ENCODE measurements at regions not wholly inside any gene's neighbourhood (a gene's known extent, or its start where the extent isn't known, plus 50 kb on each side); places are given as distances from the start of the nearest gene placed in this dataset.

DNA sequence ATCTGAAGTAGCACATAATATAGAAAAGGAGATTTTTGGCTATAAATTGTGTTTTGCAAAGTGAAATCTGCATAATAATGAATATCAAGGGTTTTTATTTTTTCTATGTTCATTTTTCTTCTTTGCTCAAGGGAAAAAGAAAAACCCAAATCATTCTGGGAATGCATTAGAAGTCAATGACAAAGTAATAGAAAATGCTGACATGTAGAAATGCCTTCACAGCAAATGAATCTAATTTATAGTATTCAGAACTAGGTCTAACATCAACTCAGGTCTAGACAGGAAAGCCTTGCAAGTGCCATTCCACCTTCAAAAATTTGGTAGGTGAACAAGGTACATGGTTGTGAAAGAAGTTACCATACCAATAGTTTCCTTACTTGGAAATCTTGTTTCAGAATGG, 831.5 kb upstream of the CELF4 start:
- H3K36me3 Mint-ChIP-seq (ENCODE audit: insufficient read depth, unreplicated experiment) = no peaks in the 10 kb centered on the region
- no TSS peak for BruUV-seq (replicated peaks)
- TF ChIP-seq, protein P1, sequence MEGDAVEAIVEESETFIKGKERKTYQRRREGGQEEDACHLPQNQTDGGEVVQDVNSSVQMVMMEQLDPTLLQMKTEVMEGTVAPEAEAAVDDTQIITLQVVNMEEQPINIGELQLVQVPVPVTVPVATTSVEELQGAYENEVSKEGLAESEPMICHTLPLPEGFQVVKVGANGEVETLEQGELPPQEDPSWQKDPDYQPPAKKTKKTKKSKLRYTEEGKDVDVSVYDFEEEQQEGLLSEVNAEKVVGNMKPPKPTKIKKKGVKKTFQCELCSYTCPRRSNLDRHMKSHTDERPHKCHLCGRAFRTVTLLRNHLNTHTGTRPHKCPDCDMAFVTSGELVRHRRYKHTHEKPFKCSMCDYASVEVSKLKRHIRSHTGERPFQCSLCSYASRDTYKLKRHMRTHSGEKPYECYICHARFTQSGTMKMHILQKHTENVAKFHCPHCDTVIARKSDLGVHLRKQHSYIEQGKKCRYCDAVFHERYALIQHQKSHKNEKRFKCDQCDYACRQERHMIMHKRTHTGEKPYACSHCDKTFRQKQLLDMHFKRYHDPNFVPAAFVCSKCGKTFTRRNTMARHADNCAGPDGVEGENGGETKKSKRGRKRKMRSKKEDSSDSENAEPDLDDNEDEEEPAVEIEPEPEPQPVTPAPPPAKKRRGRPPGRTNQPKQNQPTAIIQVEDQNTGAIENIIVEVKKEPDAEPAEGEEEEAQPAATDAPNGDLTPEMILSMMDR (IDR thresholded peaks at IDR 0.05; ENCODE audit: unreplicated experiment) = no peak
- H3K4me1 Mint-ChIP-seq (ENCODE audit: insufficient read depth, unreplicated experiment) = no peaks in the 10 kb centered on the region
- H3K27me3 Mint-ChIP-seq (ENCODE audit: insufficient read depth, unreplicated experiment) = no peaks in the 10 kb centered on the region
- H3K4me3 Mint-ChIP-seq (ENCODE audit: unreplicated experiment) = no peak overlapping the region
- intact Hi-C loops (cut with micrococcal nuclease) = no loop called here
- ChIA-PET POLR2A (no interaction called here), CTCF (no interaction called here)
- H3K27ac Mint-ChIP-seq (ENCODE audit: low read depth, unreplicated experiment) = no peak overlapping the region
- DNase-seq (ENCODE audit: unreplicated experiment) = no peak
- H3K9me3 Mint-ChIP-seq (ENCODE audit: unreplicated experiment) = no peaks in the 10 kb centered on the region

DNA sequence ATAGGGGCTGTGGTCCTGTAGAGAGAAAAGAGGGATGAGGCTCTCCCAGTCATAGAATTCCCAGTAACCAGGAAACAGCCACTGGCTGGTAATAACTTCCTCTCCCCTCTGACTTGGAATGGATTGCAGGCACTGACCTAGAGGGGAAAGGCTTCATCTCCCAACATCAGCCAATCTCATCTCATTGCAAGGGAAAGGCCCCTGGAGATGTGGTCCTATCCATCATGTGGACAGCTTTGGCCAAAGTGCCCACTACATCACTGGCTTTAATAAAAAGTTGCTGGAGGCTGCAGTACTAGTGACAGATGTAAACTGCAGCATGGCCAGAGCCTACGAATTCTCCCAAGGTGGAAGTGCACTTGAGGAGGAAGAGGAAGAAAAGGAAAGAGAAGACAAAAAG, 820.5 kb upstream of the CELF4 start:
- no peaks in the 10 kb centered on the region for H3K9me3 Mint-ChIP-seq (ENCODE audit: unreplicated experiment)
- ChIA-PET POLR2A (interaction anchor here (0.7 kb wide), 1 partner anchor 715 kb away, joined by 3 read pairs; no protein-coding TSS in a partner anchor), CTCF (no interaction called here)
- DNase-seq (ENCODE audit: unreplicated experiment) = no peak
- BruUV-seq (replicated peaks) = no TSS peak
- no peaks in the 10 kb centered on the region for H3K4me1 Mint-ChIP-seq (ENCODE audit: insufficient read depth, unreplicated experiment)
- H3K27ac Mint-ChIP-seq (ENCODE audit: low read depth, unreplicated experiment) = no peak overlapping the region
- TF ChIP-seq, protein P1 (IDR thresholded peaks at IDR 0.05; ENCODE audit: unreplicated experiment) = no peak
- H3K4me3 Mint-ChIP-seq (ENCODE audit: unreplicated experiment) = no peak overlapping the region
- no peaks in the 10 kb centered on the region for H3K36me3 Mint-ChIP-seq (ENCODE audit: insufficient read depth, unreplicated experiment)
- H3K27me3 Mint-ChIP-seq (ENCODE audit: insufficient read depth, unreplicated experiment) = no peaks in the 10 kb centered on the region
- intact Hi-C loops (cut with micrococcal nuclease) = no loop called here

DNA sequence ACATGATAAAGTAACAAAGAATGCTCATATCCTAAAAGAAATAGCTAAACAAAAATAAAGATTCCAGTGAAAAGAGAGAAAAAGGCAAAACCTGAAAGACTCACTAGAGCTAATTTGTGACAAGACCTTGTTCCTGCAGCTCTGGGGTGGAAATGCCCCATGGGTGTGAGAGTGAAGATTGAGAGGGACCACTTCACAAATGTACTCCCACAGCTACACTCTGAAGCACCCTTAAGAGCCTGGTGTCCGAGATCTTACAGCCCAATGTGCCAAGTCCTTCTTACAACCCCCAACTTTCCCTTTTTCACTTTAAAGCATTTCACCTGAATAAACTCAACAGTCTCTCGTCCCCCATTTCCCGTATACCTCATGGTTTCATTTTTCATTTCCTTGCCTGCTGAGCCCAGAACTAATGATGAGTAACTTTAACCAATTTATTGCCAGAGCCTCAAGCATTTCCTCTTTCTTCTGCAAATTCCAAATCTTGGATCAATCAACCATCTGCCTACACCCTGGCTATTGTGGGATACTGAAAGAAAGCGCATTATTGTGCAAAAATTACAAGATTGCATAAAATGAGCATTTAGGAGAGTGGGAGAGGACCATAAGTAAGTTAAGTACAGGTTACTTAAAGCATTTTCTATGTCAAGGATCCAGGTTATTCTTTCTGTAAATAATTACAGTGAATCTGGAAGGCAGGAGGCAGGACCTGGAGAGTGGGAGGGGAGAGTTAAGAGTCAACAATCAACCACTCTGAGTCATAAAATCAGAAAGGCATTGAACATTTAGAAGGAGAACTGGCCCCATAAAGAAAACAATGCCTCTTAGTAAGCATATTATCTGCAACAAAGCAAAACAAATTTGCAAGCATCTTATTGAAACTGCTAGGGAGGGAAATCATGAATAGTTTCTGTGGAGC, 804.4 kb upstream of the CELF4 start:
- Mint-ChIP-seq H3K9me3 (ENCODE audit: unreplicated experiment) (no peaks in the 10 kb centered on the region), H3K36me3 (ENCODE audit: insufficient read depth, unreplicated experiment) (no peaks in the 10 kb centered on the region), H3K4me3 (ENCODE audit: unreplicated experiment) (no peak overlapping the region), H3K27ac (ENCODE audit: low read depth, unreplicated experiment) (no peak overlapping the region), H3K27me3 (ENCODE audit: insufficient read depth, unreplicated experiment) (no peaks in the 10 kb centered on the region), H3K4me1 (ENCODE audit: insufficient read depth, unreplicated experiment) (peaks cover 16% of the 10 kb centered on the region)
- ChIA-PET POLR2A (no interaction called here), CTCF (interaction anchor here (0.6 to 0.7 kb wide), 3 partner anchors 99 to 1553 kb away, joined by 3 to 5 read pairs (median 3); no protein-coding TSS in a partner anchor)
- no TSS peak for BruUV-seq (replicated peaks)
- TF ChIP-seq, protein P1 (IDR thresholded peaks at IDR 0.05; ENCODE audit: unreplicated experiment) = no peak
- peak; percentile 11 for DNase-seq (ENCODE audit: unreplicated experiment)
- intact Hi-C loops (cut with micrococcal nuclease) = no loop called here

DNA sequence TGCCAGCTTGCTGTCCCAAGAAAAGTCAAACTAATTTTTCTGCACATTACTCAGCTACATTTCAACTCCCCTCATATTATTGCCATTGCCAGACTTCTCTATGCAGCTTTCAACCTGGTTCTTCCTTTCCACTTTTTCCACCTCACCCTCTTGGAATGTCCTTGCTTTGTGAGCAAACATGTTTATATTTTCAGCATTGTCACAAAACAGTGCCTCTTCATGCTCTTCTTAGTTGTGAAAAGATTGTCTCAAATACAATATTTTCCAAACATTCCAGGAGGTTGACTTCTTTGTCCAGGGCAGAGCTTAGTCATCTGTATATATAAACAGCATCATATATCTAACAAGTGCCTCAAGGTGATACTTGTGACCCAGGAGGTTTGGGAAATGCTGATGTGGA, 803.3 kb upstream of the CELF4 start:
- no peak overlapping the region for H3K4me3 Mint-ChIP-seq (ENCODE audit: unreplicated experiment)
- no peaks in the 10 kb centered on the region for H3K36me3 Mint-ChIP-seq (ENCODE audit: insufficient read depth, unreplicated experiment)
- TF ChIP-seq, protein P1 (IDR thresholded peaks at IDR 0.05; ENCODE audit: unreplicated experiment) = no peak
- no peaks in the 10 kb centered on the region for H3K9me3 Mint-ChIP-seq (ENCODE audit: unreplicated experiment)
- DNase-seq (ENCODE audit: unreplicated experiment) = no peak
- no peak overlapping the region for H3K27ac Mint-ChIP-seq (ENCODE audit: low read depth, unreplicated experiment)
- no peaks in the 10 kb centered on the region for H3K27me3 Mint-ChIP-seq (ENCODE audit: insufficient read depth, unreplicated experiment)
- CTCF ChIA-PET = interaction anchor here (0.6 to 2.0 kb wide), 3 partner anchors 14 to 325 kb away, joined by 3 to 4 read pairs (median 3); no protein-coding TSS in a partner anchor
- POLR2A ChIA-PET = no interaction called here
- peaks cover 16% of the 10 kb centered on the region for H3K4me1 Mint-ChIP-seq (ENCODE audit: insufficient read depth, unreplicated experiment)
- no TSS peak for BruUV-seq (replicated peaks)
- intact Hi-C loops (cut with micrococcal nuclease) = no loop called here

All from MCF 10A (cell line).